NCI-H2196 treated with DMSO at 0.1 percent for 48 hours (cell line): ENCODE measurements at regions not wholly inside any gene's neighbourhood (a gene's known extent, or its start where the extent isn't known, plus 50 kb on each side); places are given as distances from the start of the nearest gene placed in this dataset.
"Not testable (repeated sequence)": the region's sequence is repeated elsewhere in the genome, so short reads cannot be mapped to it uniquely, and the experiment has no call there.

Experiments used
- DNase-seq: peaks from one replicate; lab custom pipeline; 2025; ENCODE audit not compliant: unreplicated experiment; lab: John Stamatoyannopoulos, UW

- no peak for DNase-seq
These were observed 52.3 kb upstream of the ARMC3 start for GRCh38 chr10:22875581-22875980.

- DNase-seq, result peak; percentile 8
These were observed 53.5 kb upstream of the ARMC3 start for GRCh38 chr10:22874189-22874854.

DNA sequence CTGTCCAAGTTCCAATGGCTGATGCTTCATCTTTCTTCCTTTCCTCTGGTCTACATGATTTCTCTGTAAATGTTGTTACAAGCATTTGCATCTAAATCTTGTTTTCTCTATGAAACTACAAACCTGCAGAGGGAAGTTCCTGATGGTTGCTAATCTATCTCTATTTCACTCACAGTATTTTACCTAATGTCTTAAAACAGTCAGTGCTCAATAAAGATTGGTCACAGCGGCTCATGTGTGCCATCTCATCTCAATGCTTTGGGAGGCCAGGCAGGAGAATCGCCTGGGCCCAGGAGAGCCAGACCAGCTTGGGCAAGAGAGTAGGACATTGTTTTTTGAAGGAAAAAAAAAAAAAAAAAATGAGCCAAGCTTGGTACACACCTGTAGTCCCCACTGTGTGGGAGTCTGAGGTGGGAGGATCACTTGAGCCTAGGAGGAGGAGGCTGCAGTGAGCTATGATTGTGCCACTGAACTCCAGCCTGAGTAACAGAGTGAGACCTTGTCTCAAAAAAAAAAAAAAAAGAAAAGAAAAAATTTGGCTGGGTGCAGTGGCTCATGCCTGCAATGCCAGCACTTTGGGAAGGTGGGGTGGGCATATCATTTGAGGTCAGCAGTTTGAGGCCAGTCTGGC is 71.3 kb upstream of the ARMC3 start:
- DNase-seq, result no peak

DNA sequence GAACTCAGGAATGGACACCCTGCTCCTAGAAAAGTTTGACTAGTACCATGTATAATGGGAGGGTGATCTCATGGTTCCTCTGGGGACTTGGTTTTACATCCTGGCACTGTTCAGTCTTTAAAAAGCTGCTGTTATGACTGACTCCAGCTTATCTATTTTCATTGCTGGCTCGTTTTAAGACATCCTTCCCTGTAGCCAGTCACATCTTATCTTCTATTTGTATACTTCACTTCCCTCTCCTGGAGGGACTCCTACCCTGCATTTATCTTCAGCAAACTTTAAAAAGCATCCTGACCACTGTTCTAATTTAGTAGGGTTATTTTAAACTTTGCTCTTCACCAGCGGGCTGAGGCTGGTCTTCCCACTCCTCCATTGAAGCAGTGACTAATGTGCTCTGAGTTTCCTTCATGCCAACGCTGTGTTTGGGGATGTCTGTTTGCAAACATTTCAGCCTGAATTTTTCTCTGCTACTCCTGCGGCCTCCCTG is 72.9 kb upstream of the ARMC3 start:
- no peak for DNase-seq

- no peak for DNase-seq
These were observed 73.9 kb upstream of the ARMC3 start for GRCh38 chr10:22853906-22854447.

GRCh38 chr10:22852712-22853353 is 75.0 kb upstream of the ARMC3 start:
- DNase-seq, result no peak

- no peak for DNase-seq
These were observed 76.0 kb upstream of the ARMC3 start for GRCh38 chr10:22851865-22852239.

DNA sequence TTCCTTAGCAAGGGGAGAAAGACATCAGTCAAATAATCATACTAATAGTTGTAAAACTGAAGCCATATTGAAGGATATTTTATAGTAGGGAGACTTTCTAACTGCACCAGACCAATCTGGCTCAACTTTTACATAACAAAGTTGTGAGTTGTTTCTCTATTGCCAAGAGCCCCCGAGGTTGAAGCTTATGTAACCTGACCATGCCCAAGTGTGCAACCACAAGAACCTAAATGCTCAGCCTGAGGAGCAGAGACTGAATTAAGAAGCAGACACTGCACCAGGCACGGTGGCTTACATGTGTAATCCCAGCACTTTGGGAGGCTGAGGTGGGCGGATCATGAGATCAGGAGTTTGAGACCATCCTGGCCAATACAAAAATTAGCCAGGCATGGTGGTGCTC is 77.3 kb upstream of the ARMC3 start:
- no peak for DNase-seq

- DNase-seq, result no peak
These were observed 78.6 kb upstream of the ARMC3 start for GRCh38 chr10:22849077-22849805.

GRCh38 chr10:22848509-22848908 is 79.3 kb upstream of the ARMC3 start:
- no peak for DNase-seq

- no peak for DNase-seq
These were observed 81.6 kb upstream of the ARMC3 start for GRCh38 chr10:22846294-22846693.

- no peak for DNase-seq
These were observed 88.2 kb upstream of the ARMC3 start for GRCh38 chr10:22839639-22840038.

DNA sequence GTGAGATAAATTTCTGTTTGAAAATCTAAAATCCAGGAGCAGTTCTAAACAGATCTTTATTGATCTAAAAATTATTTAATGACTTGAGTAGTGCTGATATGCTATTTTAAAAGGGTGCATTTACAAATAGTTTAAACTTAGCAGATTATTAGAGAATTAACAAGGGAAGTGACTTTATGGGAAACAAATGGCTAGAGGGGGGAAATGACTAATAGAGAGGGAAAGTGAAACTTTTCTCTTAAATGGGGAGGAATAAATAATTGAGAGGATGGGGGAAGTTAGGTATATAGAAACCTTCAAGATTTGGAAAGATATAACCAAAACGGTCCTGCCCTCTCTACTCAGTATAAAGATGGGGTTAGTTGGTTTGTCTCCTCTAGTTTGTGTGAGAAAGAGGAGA is 90.1 kb upstream of the ARMC3 start:
- DNase-seq, result no peak

GRCh38 chr10:22837351-22837750 is 90.5 kb upstream of the ARMC3 start:
- DNase-seq, result no peak

GRCh38 chr10:22834471-22834870 is 93.4 kb upstream of the ARMC3 start:
- no peak for DNase-seq

- no peak for DNase-seq
These were observed 94.1 kb upstream of the ARMC3 start for GRCh38 chr10:22833781-22834180.

DNA sequence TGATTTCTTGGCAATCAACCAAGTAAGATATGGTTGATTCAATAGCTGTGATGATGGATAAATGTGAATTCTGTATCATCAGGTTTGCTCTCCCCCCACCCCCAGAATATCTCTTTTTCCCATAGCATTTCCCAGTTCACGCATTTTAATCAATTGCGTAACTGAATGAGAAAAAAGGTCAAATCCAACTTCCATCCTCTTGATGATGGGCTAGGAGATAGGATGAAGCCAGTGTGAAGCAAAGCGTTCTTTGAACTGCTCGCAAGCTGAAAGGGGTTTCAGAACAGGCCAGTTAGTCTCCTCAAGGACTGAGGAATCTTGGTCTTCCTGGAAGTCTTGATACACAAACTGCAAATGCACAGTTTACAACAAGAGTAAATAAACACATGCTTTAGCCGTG is 94.5 kb upstream of the ARMC3 start:
- DNase-seq, result no peak

DNA sequence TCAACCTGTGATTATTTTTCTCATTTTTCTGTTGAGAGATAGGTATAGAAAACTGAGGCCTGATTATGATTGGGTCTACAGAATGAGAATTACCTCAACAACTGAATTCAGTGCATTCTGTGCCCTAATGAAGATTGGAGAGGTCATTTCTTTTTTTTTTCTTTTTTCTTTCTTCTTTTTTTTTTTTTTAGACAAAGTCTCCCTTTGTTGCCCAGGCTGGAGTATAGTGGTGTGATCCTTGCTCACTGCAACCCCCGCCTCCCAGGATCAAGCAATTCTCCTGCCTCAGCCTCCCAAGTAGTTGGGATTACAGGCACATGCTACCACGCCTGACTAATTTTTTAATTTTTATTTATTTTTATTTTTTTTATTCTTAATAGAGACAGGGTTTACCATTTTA is 95.0 kb upstream of the ARMC3 start:
- DNase-seq, result no peak

- no peak for DNase-seq
These were observed 95.7 kb upstream of the ARMC3 start for GRCh38 chr10:22832066-22832602.

GRCh38 chr10:22831586-22831985 is 96.3 kb upstream of the ARMC3 start:
- no peak for DNase-seq

DNA sequence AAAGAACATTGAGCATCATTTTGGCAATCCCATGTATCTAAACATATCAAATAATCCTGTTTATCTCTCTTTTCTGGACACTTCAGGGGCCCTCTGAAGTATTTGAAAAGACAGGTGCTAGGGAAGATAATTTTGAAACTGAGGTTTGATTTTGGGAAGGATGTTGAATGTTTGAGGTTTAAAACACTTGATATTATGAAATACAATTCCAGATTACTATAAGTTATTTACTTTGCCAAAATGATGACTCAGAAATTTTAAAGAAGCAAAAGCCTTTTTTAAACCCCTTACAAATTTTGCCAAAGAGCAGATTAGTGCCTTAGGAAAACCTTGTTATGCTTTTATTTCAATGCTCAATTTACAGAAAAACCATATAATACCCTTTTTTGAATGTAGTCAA is 99.1 kb upstream of the ARMC3 start:
- DNase-seq, result not testable (repeated sequence)
